H1 (cell line): ENCODE measurements at regions not wholly inside any gene's neighbourhood (a gene's known extent, or its start where the extent isn't known, plus 50 kb on each side); places are given as distances from the start of the nearest gene placed in this dataset.

Experiments used
- CEBPB ChIP-seq: IDR thresholded peaks from 2 replicates; pipeline ENCODE4 v1.6.1; 2012; ENCODE audit warnings: low read depth, low read length
- CTBP2 ChIP-seq: IDR thresholded peaks from 2 replicates; pipeline ENCODE4 v1.7.0; 2011; ENCODE audit warnings: borderline replicate concordance, mild to moderate bottlenecking, moderate library complexity, mixed read lengths, low read length; ENCODE audit not compliant: insufficient read depth, insufficient read length
- CTCF ChIP-seq, 3 experiments: IDR thresholded peaks; 1 replicate in 2 of 3; 2 replicates in 1 of 3; pipeline versions ENCODE4 v1.5.1 to v1.6.1; 2011; ENCODE audit warnings: low read length in 3 of 3, mild to moderate bottlenecking in 3 of 3, inconsistent platforms in 2 of 3, low read depth in 1 of 3, moderate library complexity in 1 of 3; ENCODE audit not compliant: insufficient read depth in 1 of 3; ENCODE audit errors: control extremely low read depth in 1 of 3
- EP300 ChIP-seq, 2 experiments: IDR thresholded peaks; 1 replicate in 1 of 2; 2 replicates in 1 of 2; pipeline ENCODE4 v1.6.1; 2011 to 2012; ENCODE audit warnings: low read depth in 2 of 2, low read length in 2 of 2, mild to moderate bottlenecking in 2 of 2, borderline replicate concordance in 1 of 2, inconsistent platforms in 1 of 2, moderate library complexity in 1 of 2
- GTF2F1 ChIP-seq: IDR thresholded peaks from 2 replicates; pipeline ENCODE4 v1.6.1; 2012; ENCODE audit warnings: low read depth, low read length, improper control_type of control experiment, borderline replicate concordance
- PHF8 ChIP-seq: fragments of 200-600 bp; sonication (generic); conservative IDR thresholded peaks from 2 replicates; pipeline ENCODE4 v1.7.1; 2012; ENCODE audit warnings: low read depth, mild to moderate bottlenecking, inconsistent platforms, low read length, moderate library complexity
- POLR2A ChIP-seq, 2 experiments: IDR thresholded peaks; 1 replicate in 1 of 2; 2 replicates in 1 of 2; pipeline ENCODE4 v1.6.1; 2011; ENCODE audit warnings: low read depth in 2 of 2, low read length in 2 of 2, mild to moderate bottlenecking in 2 of 2; ENCODE audit errors: control extremely low read depth in 1 of 2
- POU5F1 ChIP-seq: IDR thresholded peaks from 2 replicates; pipeline ENCODE4 v1.6.1; 2011; ENCODE audit warnings: low read depth, mild to moderate bottlenecking, low read length, moderate library complexity
- TAF1 ChIP-seq: IDR thresholded peaks from 2 replicates; pipeline ENCODE4 v1.6.1; 2011; ENCODE audit warnings: mild to moderate bottlenecking, low read depth, low read length

- no peak for TF ChIP-seq CTCF (IDR thresholded peaks at IDR 0.05; ENCODE audit: control extremely low read depth in 1 of 3, insufficient read depth in 1 of 3, low read depth in 1 of 3, low read length in 3 of 3)
- TF ChIP-seq CTBP2 = no peak
- no peak for TF ChIP-seq PHF8
- TF ChIP-seq EP300 (IDR thresholded peaks at IDR 0.05; ENCODE audit: borderline replicate concordance in 1 of 2, low read depth in 2 of 2, low read length in 2 of 2) = no peak
- TF ChIP-seq TAF1 = no peak
- TF ChIP-seq POU5F1 = no peak
- no peak for TF ChIP-seq GTF2F1
- TF ChIP-seq POLR2A (IDR thresholded peaks at IDR 0.05; ENCODE audit: control extremely low read depth in 1 of 2, low read depth in 2 of 2, low read length in 2 of 2) = no peak
- TF ChIP-seq CEBPB = no peak
Observed at GRCh38 chr16:26595199-26595598, 471.5 kb upstream of the C16orf82 start.
